CD14-positive monocyte (primary cell): ENCODE measurements at regions not wholly inside any gene's neighbourhood (a gene's known extent, or its start where the extent isn't known, plus 50 kb on each side); places are given as distances from the start of the nearest gene placed in this dataset.

ENCODE experiments used
- DNase-seq, 3 donors: peaks; one replicate each; pipeline ENCODE4 v3.0.0-alpha.2; 2011 to 2022
- H2AFZ ChIP-seq: 2 replicates; pipeline ENCODE4 v1.6.0; 2012; ENCODE audit warnings: mild to moderate bottlenecking, low read depth, low read length, inconsistent platforms; ENCODE audit not compliant: insufficient read depth, poor library complexity, severe bottlenecking
- H3K27ac ChIP-seq, 2 donors: 1 replicate in 1 of 2; 2 replicates in 1 of 2; pipeline ENCODE4 v1.5.1; 2012 to 2013; ENCODE audit warnings: low read length in 2 of 2, control low read depth in 1 of 2, inconsistent platforms in 1 of 2, low read depth in 1 of 2, mild to moderate bottlenecking in 1 of 2
- H3K27me3 ChIP-seq, 2 donors: one replicate each; pipeline versions ENCODE4 v1.6.0 to v1.6.1; 2011 to 2013; ENCODE audit warnings: low read length in 2 of 2; ENCODE audit not compliant: control insufficient read depth in 2 of 2, insufficient read depth in 2 of 2
- H3K36me3 ChIP-seq, 2 donors: replicated peaks in 1 of 2; 1 replicate in 1 of 2; 2 replicates in 1 of 2; pipeline versions ENCODE4 v1.5.1 to v1.6.1; 2012 to 2013; ENCODE audit warnings: low read length in 2 of 2, control low read depth in 1 of 2, inconsistent platforms in 1 of 2, mild to moderate bottlenecking in 1 of 2; ENCODE audit not compliant: insufficient read depth in 2 of 2, control insufficient read depth in 1 of 2
- H3K4me1 ChIP-seq, 2 donors: 1 replicate in 1 of 2; 2 replicates in 1 of 2; pipeline versions ENCODE4 v1.5.1 to v1.6.1; 2012 to 2013; ENCODE audit warnings: low read length in 2 of 2, control low read depth in 1 of 2, inconsistent platforms in 1 of 2, mild to moderate bottlenecking in 1 of 2, moderate library complexity in 1 of 2; ENCODE audit not compliant: insufficient read depth in 2 of 2, control insufficient read depth in 1 of 2
- H3K4me2 ChIP-seq: replicated peaks from 2 replicates; pipeline ENCODE3; 2012; ENCODE audit warnings: low read length, moderate library complexity, mild to moderate bottlenecking; ENCODE audit not compliant: poor library complexity, severe bottlenecking; ENCODE audit errors: extremely low read depth
- H3K4me3 ChIP-seq, 3 experiments: fragments of 200-600 bp in 1 of 3; sonication (generic) in 1 of 3; replicated peaks in 1 of 3; 1 replicate in 2 of 3; 2 replicates in 1 of 3; pipeline ENCODE4 v1.5.1; 2011 to 2013; ENCODE audit warnings: low read length in 3 of 3, mild to moderate bottlenecking in 3 of 3, control low read depth in 2 of 3, low read depth in 2 of 3, inconsistent platforms in 1 of 3, moderate library complexity in 1 of 3
- H3K79me2 ChIP-seq: 2 replicates; pipeline ENCODE4 v1.6.0; 2012; ENCODE audit warnings: mild to moderate bottlenecking, control low read depth, inconsistent platforms, low read length, moderate library complexity; ENCODE audit not compliant: insufficient read depth
- H3K9ac ChIP-seq: 2 replicates; pipeline ENCODE4 v1.6.0; 2017; ENCODE audit warnings: low read length, mild to moderate bottlenecking; ENCODE audit not compliant: insufficient read depth, poor library complexity, severe bottlenecking
- H3K9me3 ChIP-seq, 2 donors: replicated peaks in 1 of 2; 1 replicate in 1 of 2; 2 replicates in 1 of 2; pipeline versions ENCODE4 v1.5.1 to v1.6.1; 2012 to 2013; ENCODE audit warnings: low read length in 2 of 2, control low read depth in 1 of 2; ENCODE audit not compliant: control insufficient read depth in 1 of 2, insufficient read depth in 1 of 2
- H4K20me1 ChIP-seq: 2 replicates; pipeline ENCODE4 v1.6.0; 2012; ENCODE audit warnings: mild to moderate bottlenecking, low read length, control low read depth, moderate library complexity; ENCODE audit not compliant: insufficient read depth
- H3K27ac Mint-ChIP-seq, 7 donors: one replicate each; pipeline ENCODE4 v1.8.0; 2020; ENCODE audit warnings: mild to moderate bottlenecking in 7 of 7, mixed read lengths in 7 of 7, moderate library complexity in 6 of 7, inconsistent platforms in 2 of 7
- H3K27me3 Mint-ChIP-seq, 3 donors: one replicate each; pipeline ENCODE4 v1.8.0; 2021 to 2022; ENCODE audit warnings: low read depth in 3 of 3, mild to moderate bottlenecking in 3 of 3, mixed read lengths in 3 of 3, moderate library complexity in 3 of 3, inconsistent platforms in 1 of 3
- H3K36me3 Mint-ChIP-seq, 2 donors: one replicate each; pipeline ENCODE4 v1.8.0; 2020; ENCODE audit warnings: mixed read lengths in 2 of 2, inconsistent platforms in 1 of 2, mild to moderate bottlenecking in 1 of 2
- H3K4me1 Mint-ChIP-seq: one replicate; pipeline ENCODE4 v1.8.0; 2020; ENCODE audit warnings: mild to moderate bottlenecking, mixed read lengths
- H3K4me3 Mint-ChIP-seq, 2 donors: one replicate each; pipeline ENCODE4 v1.8.0; 2020; ENCODE audit warnings: mild to moderate bottlenecking in 2 of 2, mixed read lengths in 2 of 2, moderate library complexity in 1 of 2
- H3K9me3 Mint-ChIP-seq, 7 donors: one replicate each; pipeline ENCODE4 v1.8.0; 2020 to 2022; ENCODE audit warnings: mixed read lengths in 7 of 7, mild to moderate bottlenecking in 6 of 7, moderate library complexity in 6 of 7, inconsistent platforms in 2 of 7
- CTCF ChIP-seq: fragments of 200-600 bp; IDR thresholded peaks from one replicate; pipeline ENCODE4 v1.8.0; 2022; ENCODE audit warnings: antibody characterized with exemption, mild to moderate bottlenecking
- WGBS: methylation state at CpG from one replicate; pipeline ENCODE4 v1.1.5; 2013; ENCODE audit warnings: missing lambda C conversion rate; ENCODE audit not compliant: insufficient coverage; 5-methylcytosine and 5-hydroxymethylcytosine counted together
- intact Hi-C, 2 donors: fragments of 100-400 bp; cut with micrococcal nuclease; formaldehyde crosslinking; loops; one replicate each; pipeline versions ENCODE4 v1.15.0 to v1.15.1; 2023

GRCh38 chr13:75985132-75985531 is 349.0 kb downstream of the LMO7 start:
- intact Hi-C loops: no loop called here
- no peak overlapping the region for H2AFZ ChIP-seq
- no peaks in the 10 kb centered on the region for H3K9me3 ChIP-seq
- H3K36me3 Mint-ChIP-seq: no peaks in the 10 kb centered on the region
- H3K36me3 ChIP-seq: no peaks in the 10 kb centered on the region
- H3K4me3 ChIP-seq: no peak overlapping the region
- no peak overlapping the region for H3K9ac ChIP-seq
- H3K4me1 ChIP-seq: no peaks in the 10 kb centered on the region
- no peak overlapping the region for H3K27ac Mint-ChIP-seq
- no peak overlapping the region for H3K4me3 Mint-ChIP-seq
- H3K27ac ChIP-seq: no peak overlapping the region
- no peak for DNase-seq
- H3K9me3 Mint-ChIP-seq: peaks cover 0 to 4% (median 2%) of the 10 kb centered on the region in 7 donors
- TF ChIP-seq CTCF: no peak
- no CpG with 5 or more reads among the region's 1 CpG for WGBS
- H3K4me1 Mint-ChIP-seq: no peaks in the 10 kb centered on the region
- peaks cover 0 to 2% (median 0%) of the 10 kb centered on the region in 3 donors for H3K27me3 Mint-ChIP-seq
- H3K4me2 ChIP-seq: no peak overlapping the region
- no peaks in the 10 kb centered on the region for H3K79me2 ChIP-seq
- H4K20me1 ChIP-seq: no peaks in the 10 kb centered on the region
- no peaks in the 10 kb centered on the region for H3K27me3 ChIP-seq

- Mint-ChIP-seq H3K27ac (no peak overlapping the region), H3K36me3 (no peaks in the 10 kb centered on the region)
Observed at GRCh38 chr13:75978818-75979217, 342.7 kb downstream of the LMO7 start.

More at GRCh38 chr13:75978818-75979217, 342.7 kb downstream of the LMO7 start:
- no peak overlapping the region for H3K27ac ChIP-seq
- intact Hi-C loops: no loop called here
- no peaks in the 10 kb centered on the region for H3K4me1 ChIP-seq
- H3K4me2 ChIP-seq: no peak overlapping the region
- no peaks in the 10 kb centered on the region for H3K79me2 ChIP-seq
- Mint-ChIP-seq H3K4me3 (no peak overlapping the region), H3K4me1 (no peaks in the 10 kb centered on the region), H3K9me3 (peaks cover 0 to 1% (median 0%) of the 10 kb centered on the region in 7 donors), H3K27me3 (no peaks in the 10 kb centered on the region)
- H2AFZ ChIP-seq: no peak overlapping the region
- H3K36me3 ChIP-seq: no peaks in the 10 kb centered on the region
- H4K20me1 ChIP-seq: no peaks in the 10 kb centered on the region
- no peaks in the 10 kb centered on the region for H3K27me3 ChIP-seq
- no peak overlapping the region for H3K9ac ChIP-seq
- H3K4me3 ChIP-seq: no peak overlapping the region
- no peak for TF ChIP-seq CTCF
- no peak for DNase-seq
- H3K9me3 ChIP-seq: no peaks in the 10 kb centered on the region
